Endothelial cell of umbilical vein (primary cell): ENCODE measurements at regions not wholly inside any gene's neighbourhood (a gene's known extent, or its start where the extent isn't known, plus 50 kb on each side); places are given as distances from the start of the nearest gene placed in this dataset.
"Not testable (repeated sequence)": the region's sequence is repeated elsewhere in the genome, so short reads cannot be mapped to it uniquely, and the experiment has no call there.

ENCODE experiments used
- BruUV-seq: library from RNA; stranded (reverse); fragments of 400-500 nt; replicated peaks from 2 replicates; lab custom pipeline; 2021; lab: Mats Ljungman, UMichigan
- CTCF ChIA-PET: fragments of 300-600, 350-600 bp; sonication (Branson Sonifier 250); formaldehyde crosslinking; loops from one replicate; lab custom pipeline; 2021; ENCODE audit warnings: antibody characterized with exemption, inconsistent platforms; lab: Charles Lee
- POLR2A ChIA-PET: fragments of 300-600, 350-600 bp; sonication (Branson Sonifier 250); formaldehyde crosslinking; loops from one replicate; lab custom pipeline; 2021; ENCODE audit warnings: antibody characterized with exemption, inconsistent platforms; lab: Charles Lee
- DNase-seq: peaks from one replicate; pipeline ENCODE4 v3.0.0-alpha.2; 2011; ENCODE audit warnings: low read depth, low spot score
- FAIRE-seq: peaks from 2 replicates; lab custom pipeline; 2011; peaks lifted over from hg19 to GRCh38; lab: Jason Lieb, UNC
- H2AFZ ChIP-seq: 2 replicates; pipeline ENCODE4 v1.6.0; 2012; ENCODE audit warnings: low read depth, low read length, control low read depth, inconsistent platforms
- H3K27ac ChIP-seq: 2 replicates; pipeline ENCODE4 v1.5.1; 2011; ENCODE audit warnings: low read depth, mild to moderate bottlenecking, control low read depth, low read length, moderate library complexity; ENCODE audit not compliant: insufficient read depth
- H3K27me3 ChIP-seq, 2 experiments: 2 replicates each; pipeline versions ENCODE4 v1.6.0 to v1.6.1; 2011; ENCODE audit warnings: low read length in 2 of 2, mixed read lengths in 1 of 2; ENCODE audit not compliant: control insufficient read depth in 2 of 2, insufficient read depth in 2 of 2
- H3K36me3 ChIP-seq, 2 experiments: 2 replicates in 1 of 2; 3 replicates in 1 of 2; pipeline ENCODE4 v1.5.1; 2011; ENCODE audit warnings: low read length in 2 of 2, mild to moderate bottlenecking in 1 of 2, moderate library complexity in 1 of 2; ENCODE audit not compliant: control insufficient read depth in 2 of 2, insufficient read depth in 2 of 2; ENCODE audit errors: extremely low read depth in 1 of 2
- H3K4me1 ChIP-seq: 3 replicates; pipeline ENCODE4 v1.5.1; 2011; ENCODE audit warnings: mild to moderate bottlenecking, low read length; ENCODE audit not compliant: control insufficient read depth, insufficient read depth; ENCODE audit errors: extremely low read depth
- H3K4me2 ChIP-seq: 2 replicates; pipeline ENCODE4 v1.6.1; 2011; ENCODE audit warnings: low read length, control low read depth, mixed read lengths; ENCODE audit not compliant: insufficient read depth
- H3K4me3 ChIP-seq, 3 experiments: fragments of 200-600 bp in 1 of 3; sonication (generic), shearing (Covaris generic) in 1 of 3; replicated peaks in 1 of 3; 2 replicates each; pipeline ENCODE4 v1.5.1; 2011 to 2016; ENCODE audit warnings: control low read depth in 3 of 3, low read length in 3 of 3, mild to moderate bottlenecking in 2 of 3, inconsistent platforms in 1 of 3, low read depth in 1 of 3, moderate library complexity in 1 of 3; ENCODE audit not compliant: insufficient read depth in 1 of 3
- H3K79me2 ChIP-seq: 2 replicates; pipeline ENCODE4 v1.6.0; 2012; ENCODE audit warnings: low read length, inconsistent platforms; ENCODE audit not compliant: control insufficient read depth, insufficient read depth
- H3K9ac ChIP-seq: replicated peaks from 2 replicates; pipeline ENCODE3; 2011; ENCODE audit warnings: low read length, control low read depth; ENCODE audit not compliant: insufficient read depth; ENCODE audit errors: extremely low read depth
- H3K9me1 ChIP-seq: replicated peaks from 3 replicates; pipeline ENCODE4 v1.6.0; 2011; ENCODE audit warnings: mild to moderate bottlenecking, low read length; ENCODE audit not compliant: control insufficient read depth, insufficient read depth; ENCODE audit errors: extremely low read depth
- H3K9me3 ChIP-seq: replicated peaks from 2 replicates; pipeline ENCODE4 v1.5.1; 2012; ENCODE audit warnings: low read length, inconsistent platforms; ENCODE audit not compliant: control insufficient read depth, insufficient read depth
- H4K20me1 ChIP-seq: replicated peaks from 2 replicates; pipeline ENCODE3; 2011; ENCODE audit warnings: mild to moderate bottlenecking, low read length; ENCODE audit not compliant: control insufficient read depth, insufficient read depth; ENCODE audit errors: extremely low read depth
- CTCF ChIP-seq, 2 donors: IDR thresholded peaks; 1 replicate in 1 of 2; 2 replicates in 1 of 2; pipeline ENCODE4 v1.5.1; 2011; ENCODE audit warnings: low read length in 2 of 2, mild to moderate bottlenecking in 2 of 2, moderate library complexity in 2 of 2, control low read depth in 1 of 2, inconsistent platforms in 1 of 2, low read depth in 1 of 2; ENCODE audit not compliant: insufficient read depth in 1 of 2; ENCODE audit errors: extremely low read depth in 1 of 2
- EZH2 ChIP-seq: IDR thresholded peaks from 2 replicates; pipeline ENCODE4 v1.6.1; 2012; ENCODE audit warnings: borderline replicate concordance, low read depth, mild to moderate bottlenecking, moderate library complexity, low read length, inconsistent platforms; ENCODE audit not compliant: severe bottlenecking
- FOS ChIP-seq: IDR thresholded peaks from 2 replicates; pipeline ENCODE4 v1.6.1; 2011; ENCODE audit warnings: mild to moderate bottlenecking, low read length, moderate library complexity, borderline replicate concordance; ENCODE audit not compliant: insufficient read depth
- GATA2 ChIP-seq: IDR thresholded peaks from 2 replicates; pipeline ENCODE4 v1.7.0; 2011; ENCODE audit warnings: low read depth, mild to moderate bottlenecking, moderate library complexity, mixed read lengths, low read length; ENCODE audit not compliant: insufficient read length, insufficient read depth
- JUN ChIP-seq: IDR thresholded peaks from 2 replicates; pipeline ENCODE4 v1.6.1; 2011; ENCODE audit warnings: borderline replicate concordance, low read depth; ENCODE audit not compliant: insufficient read length, insufficient read depth
- MAX ChIP-seq: IDR thresholded peaks from 2 replicates; pipeline ENCODE4 v1.6.1; 2011; ENCODE audit not compliant: insufficient read depth, insufficient read length
- MYC ChIP-seq: IDR thresholded peaks from one replicate; pipeline ENCODE4 v1.6.1; 2011; ENCODE audit warnings: mild to moderate bottlenecking, low read depth, low read length
- POLR2A ChIP-seq: IDR thresholded peaks from 2 replicates; pipeline ENCODE4 v1.6.1; 2012; ENCODE audit warnings: low read depth, mild to moderate bottlenecking, control low read depth, low read length
- POLR2AphosphoS5 ChIP-seq: IDR thresholded peaks from 2 replicates; pipeline ENCODE4 v1.6.1; 2012; ENCODE audit warnings: low read depth, mild to moderate bottlenecking, control low read depth, low read length, moderate library complexity; ENCODE audit not compliant: insufficient read depth
- dilution Hi-C: fragments of 300-500 bp; cut with MboI; formaldehyde crosslinking; loops from one replicate; pipeline ENCODE4 v1.15.0; 2019; ENCODE audit warnings: low sequenced_read_pairs; ENCODE audit not compliant: extremely low pct_ligation_motif_present
- intact Hi-C: fragments of 100-400 bp; cut with micrococcal nuclease; formaldehyde crosslinking; loops from one replicate; pipeline ENCODE4 v1.10.0; 2022

- TF ChIP-seq POLR2A = no peak
- Histone ChIP-seq H3K9me3 (no peaks in the 10 kb centered on the region), H3K9me1 (no peaks in the 10 kb centered on the region), H3K9ac (no peak overlapping the region), H3K79me2 (no peaks in the 10 kb centered on the region), H2AFZ (no peak overlapping the region), H3K36me3 (no peaks in the 10 kb centered on the region), H3K27ac (no peak overlapping the region), H3K4me3 (no peak overlapping the region), H3K4me2 (no peak overlapping the region), H4K20me1 (no peaks in the 10 kb centered on the region), H3K4me1 (no peaks in the 10 kb centered on the region), H3K27me3 (no peaks in the 10 kb centered on the region)
- FAIRE-seq = no peak
- ChIA-PET POLR2A (no interaction called here), CTCF (no interaction called here)
- intact Hi-C loops (no loop called here), dilution Hi-C loops (no loop called here)
- no peak for DNase-seq
- no TSS peak for BruUV-seq
These were observed 80.2 kb downstream of the TDRD15 start for GRCh38 chr2:21203976-21204375.

GRCh38 chr2:21214085-21214484 is 90.3 kb downstream of the TDRD15 start:
- dilution Hi-C loops, H2AFZ ChIP-seq, H3K4me3 ChIP-seq, CTCF ChIA-PET, H3K9me3 ChIP-seq, H3K9me1 ChIP-seq, H3K9ac ChIP-seq, H3K4me1 ChIP-seq, POLR2A ChIA-PET, H3K27ac ChIP-seq, H3K36me3 ChIP-seq, H3K4me2 ChIP-seq, FAIRE-seq, intact Hi-C loops, H4K20me1 ChIP-seq, BruUV-seq, H3K79me2 ChIP-seq, H3K27me3 ChIP-seq, DNase-seq: not testable (repeated sequence)

GRCh38 chr2:21217442-21217841 is 93.7 kb downstream of the TDRD15 start:
- CTCF ChIA-PET = no interaction called here

More at GRCh38 chr2:21217442-21217841, 93.7 kb downstream of the TDRD15 start:
- Histone ChIP-seq H3K36me3 (no peaks in the 10 kb centered on the region), H3K9ac (no peak overlapping the region), H2AFZ (no peak overlapping the region), H3K4me1 (peaks cover 7% of the 10 kb centered on the region), H3K79me2 (no peaks in the 10 kb centered on the region), H3K4me3 (no peak overlapping the region), H3K9me1 (no peaks in the 10 kb centered on the region), H4K20me1 (no peaks in the 10 kb centered on the region), H3K27ac (no peak overlapping the region), H3K9me3 (no peaks in the 10 kb centered on the region), H3K4me2 (no peak overlapping the region), H3K27me3 (no peaks in the 10 kb centered on the region)
- no TSS peak for BruUV-seq
- dilution Hi-C loops (no loop called here), intact Hi-C loops (no loop called here)
- no peak for DNase-seq
- TF ChIP-seq CTCF (IDR thresholded peaks at IDR 0.05; ENCODE audit: extremely low read depth in 1 of 2, insufficient read depth in 1 of 2, low read depth in 1 of 2, low read length in 2 of 2) (no peak), EZH2 (no peak), POLR2A (no peak), GATA2 (no peak), MAX (no peak), JUN (no peak), FOS (no peak), POLR2AphosphoS5 (no peak), MYC (no peak)
- no peak for FAIRE-seq
- POLR2A ChIA-PET = no interaction called here
